GM21423 (cell line): ENCODE measurements at regions not wholly inside any gene's neighbourhood (a gene's known extent, or its start where the extent isn't known, plus 50 kb on each side); places are given as distances from the start of the nearest gene placed in this dataset.

ENCODE experiments used
- ATAC-seq: cut with Tn5 transposase; IDR thresholded peaks from one replicate; pipeline ENCODE4 v1.9.1; 2021; ENCODE audit warnings: mild to moderate bottlenecking, moderate library complexity; ENCODE audit not compliant: unreplicated experiment

DNA sequence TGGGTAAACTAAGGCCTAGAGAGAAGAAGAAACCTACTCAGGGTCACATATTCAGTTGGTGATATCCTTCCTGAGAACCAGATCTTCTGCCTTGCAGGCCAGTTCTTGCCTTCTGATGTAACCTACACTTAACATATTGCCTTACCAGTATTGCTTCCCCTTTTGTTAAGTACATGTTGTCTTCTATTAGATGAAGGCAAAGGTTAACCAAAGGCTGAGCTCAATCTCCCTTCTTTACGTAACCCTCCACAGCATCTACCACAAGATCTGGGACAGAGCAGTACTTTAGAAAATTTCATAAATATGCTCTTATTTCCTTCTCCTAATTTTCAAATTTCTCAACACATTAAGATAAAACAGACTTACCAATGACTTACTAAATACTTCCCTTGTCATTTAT, 474.4 kb downstream of the SH2D1A start:
- no peak for ATAC-seq

DNA sequence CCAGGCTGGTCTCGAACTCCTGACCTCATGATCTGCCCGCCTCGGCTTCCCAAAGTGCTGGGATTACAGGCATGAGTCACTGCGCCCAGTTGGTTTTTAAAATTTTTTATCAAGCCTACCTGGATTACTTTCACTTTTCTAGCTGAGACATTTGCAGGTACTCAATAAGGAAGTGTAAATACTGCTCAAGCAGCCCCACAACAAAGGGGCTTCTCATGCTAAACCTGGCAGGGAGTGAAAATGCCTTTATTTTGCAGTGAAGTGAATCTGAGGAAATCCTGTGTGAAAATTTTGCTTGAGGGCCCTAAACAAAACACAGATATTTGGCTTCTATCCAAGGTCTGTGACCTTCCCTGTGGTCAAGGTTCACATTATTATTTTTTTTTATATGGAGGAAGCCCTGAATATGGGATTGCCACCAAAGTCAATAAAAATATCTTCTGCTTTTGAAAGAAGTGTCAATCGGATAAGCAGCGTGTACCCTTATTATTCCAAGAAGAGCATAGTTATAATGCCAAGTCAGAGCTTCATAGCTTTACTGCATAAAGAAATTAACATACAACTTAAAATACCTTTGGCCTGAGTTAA, 481.0 kb downstream of the SH2D1A start:
- ATAC-seq: no peak

DNA sequence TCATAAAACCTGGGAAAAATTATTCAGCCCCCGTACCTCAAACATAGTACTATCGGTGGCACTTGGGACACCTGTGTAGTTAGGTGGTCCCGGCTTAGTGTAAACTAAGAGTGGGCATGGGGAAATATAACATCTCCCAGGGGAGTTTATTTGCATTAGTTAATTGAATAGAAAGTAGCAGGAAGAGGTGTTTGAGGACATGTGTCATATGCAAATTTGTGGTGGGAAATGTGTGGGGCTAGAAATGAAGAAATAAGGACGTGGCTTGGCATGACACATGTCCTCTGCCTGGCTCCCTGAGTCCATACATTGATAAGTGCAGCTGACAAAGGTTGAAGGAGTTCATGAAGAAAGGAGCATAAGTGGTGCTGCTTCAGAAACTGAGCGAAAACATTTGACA, 483.6 kb downstream of the SH2D1A start:
- ATAC-seq: no peak

DNA sequence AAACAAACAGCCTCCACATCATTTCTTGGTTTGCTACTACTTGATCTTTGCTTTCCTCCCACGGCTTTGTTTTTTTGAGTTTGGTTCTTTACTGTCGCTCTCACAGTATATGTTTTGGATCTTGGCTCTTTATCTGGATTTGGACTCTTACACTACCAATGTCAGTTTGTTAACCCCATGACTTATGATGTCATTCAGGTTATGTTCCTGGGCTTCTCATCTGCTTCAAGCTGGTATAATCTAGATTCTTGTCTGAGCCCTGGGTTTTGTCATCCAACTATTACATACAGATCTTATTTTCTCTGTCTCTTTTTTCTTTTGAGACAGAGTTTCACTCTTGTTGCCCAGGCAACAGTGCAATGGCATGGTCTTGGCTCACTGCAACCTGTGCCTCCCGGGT, 482.9 kb upstream of the TEX13C start:
- no peak for ATAC-seq

DNA sequence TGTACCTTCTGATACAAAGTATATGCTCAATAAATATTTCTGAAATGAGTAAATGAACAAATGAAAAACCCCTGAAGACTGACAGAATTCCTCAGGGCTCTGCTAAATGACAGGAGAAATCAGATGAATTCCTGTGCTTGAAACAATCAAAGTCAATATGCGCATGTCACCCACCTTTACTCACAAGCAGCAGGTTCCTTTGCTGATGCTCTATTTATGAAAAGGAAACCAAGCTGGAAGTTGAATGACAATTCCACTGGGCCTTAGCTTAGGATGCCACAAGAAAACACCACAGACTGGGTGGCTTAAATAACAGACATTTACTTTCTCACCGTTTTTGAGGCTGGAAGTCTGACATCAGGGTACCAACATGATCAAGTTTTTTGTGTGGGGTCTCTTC, 477.5 kb upstream of the TEX13C start:
- no peak for ATAC-seq

DNA sequence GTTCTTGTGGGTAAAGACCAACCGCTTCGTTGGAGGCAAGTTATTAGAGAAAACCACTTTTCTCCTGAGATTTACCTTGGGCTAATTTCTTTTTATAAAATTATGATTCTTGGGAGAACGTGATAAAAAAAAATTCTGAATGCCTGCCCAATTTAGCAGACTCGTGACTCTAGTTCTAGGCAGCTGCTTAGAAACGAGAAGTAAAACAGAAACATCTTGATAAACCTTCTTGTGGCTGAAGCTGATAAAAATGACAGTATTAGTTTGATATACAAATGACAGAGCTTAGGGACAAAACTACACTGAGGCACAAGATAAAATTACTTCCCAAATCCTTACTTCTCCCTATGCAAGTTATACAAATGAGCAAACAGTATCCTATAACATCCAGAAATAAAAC, 458.9 kb upstream of the TEX13C start:
- ATAC-seq: no peak

DNA sequence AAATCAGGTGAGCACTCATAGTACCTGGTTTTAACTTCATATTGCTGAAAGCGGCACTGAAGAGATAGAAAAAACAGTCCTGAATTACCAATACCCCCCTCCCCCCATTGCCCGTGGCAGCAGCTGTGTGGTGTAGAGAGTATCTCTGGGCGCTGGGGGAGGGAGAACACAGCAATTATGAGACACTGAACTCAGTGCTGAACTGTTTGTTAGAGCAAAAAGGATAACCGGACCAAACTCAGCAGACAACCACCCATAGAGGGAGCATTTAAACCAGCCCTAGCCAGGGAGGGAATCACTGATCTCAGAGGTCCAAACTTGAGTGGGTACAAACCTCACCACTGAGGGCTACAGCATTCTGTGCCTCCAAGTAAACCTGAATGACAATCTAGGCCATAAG, 457.4 kb upstream of the TEX13C start:
- no peak for ATAC-seq

DNA sequence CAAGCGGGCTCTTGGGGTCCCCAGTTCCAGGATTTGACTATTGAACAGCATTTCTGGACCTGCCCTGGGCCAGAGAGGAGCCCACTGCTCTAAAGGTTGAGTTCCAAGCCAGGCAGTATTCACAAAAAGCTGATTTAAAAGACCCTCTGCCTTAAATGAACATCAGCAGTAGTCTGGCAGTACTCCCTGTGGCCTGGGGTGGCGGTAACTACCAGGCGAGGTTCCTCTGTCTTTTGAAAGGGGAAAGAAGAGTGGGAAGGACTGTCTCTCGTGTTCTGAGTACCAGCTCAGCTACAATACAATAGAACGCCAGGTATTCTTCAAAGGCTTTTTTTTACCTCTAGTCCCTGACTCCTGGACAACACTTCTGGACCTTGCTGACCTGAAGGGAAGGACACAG, 456.4 kb upstream of the TEX13C start:
- ATAC-seq: no peak

DNA sequence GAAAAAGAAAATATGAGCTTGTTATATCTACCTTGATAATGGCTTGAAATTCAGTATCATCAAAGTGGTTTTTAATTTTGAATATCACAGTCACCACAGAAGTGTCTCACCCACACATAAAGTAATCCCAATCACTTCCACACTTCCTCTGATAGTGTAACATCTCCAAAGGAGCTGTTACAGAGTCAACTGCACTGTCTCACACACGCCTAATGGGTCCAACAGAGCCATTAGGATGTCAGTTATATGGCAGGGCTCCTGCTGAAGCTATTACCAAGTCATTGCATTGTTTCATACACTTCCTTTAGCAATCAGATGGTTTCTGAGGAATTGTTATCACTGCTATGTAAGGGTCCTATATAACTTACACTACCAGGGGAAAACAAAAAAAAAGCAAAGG, 432.1 kb upstream of the TEX13C start:
- ATAC-seq: no peak

DNA sequence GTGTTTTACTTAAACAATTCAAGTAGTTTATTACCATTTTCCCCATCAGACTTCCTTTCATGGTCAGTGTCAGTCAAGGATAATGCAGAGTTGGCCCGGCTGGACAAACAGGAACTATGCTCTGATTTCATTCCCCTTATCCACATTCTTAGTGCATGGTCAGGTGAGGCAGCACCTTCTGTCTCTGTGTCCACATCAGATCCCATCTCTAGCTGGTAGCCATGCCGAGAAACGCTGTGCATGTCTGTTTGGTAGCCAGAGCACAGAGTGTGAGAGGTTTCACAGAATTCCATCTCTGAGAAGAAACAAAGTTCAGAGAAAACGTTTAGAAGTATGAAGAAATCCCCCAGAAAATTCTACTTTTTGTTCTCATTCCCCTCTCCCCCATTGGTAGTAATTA, 423.7 kb upstream of the TEX13C start:
- ATAC-seq: no peak

DNA sequence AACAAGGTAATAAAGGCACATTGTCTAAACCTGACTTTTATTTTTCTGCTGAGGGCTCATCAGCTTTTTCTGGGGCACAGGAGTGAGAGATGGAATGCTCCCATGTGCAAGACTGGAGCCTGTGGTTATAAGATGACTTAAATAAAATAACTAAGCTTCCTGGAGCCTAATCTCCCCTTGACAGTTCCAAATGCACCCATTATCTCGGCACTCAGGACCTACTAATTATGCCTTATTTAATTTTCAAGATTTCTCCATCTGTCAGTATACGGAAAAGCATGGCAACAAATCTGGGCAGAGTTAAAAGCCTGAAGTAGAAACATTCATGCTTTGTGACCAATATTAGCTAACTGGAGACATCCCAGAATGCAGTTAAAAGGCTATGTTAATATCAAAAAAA, 416.7 kb upstream of the TEX13C start:
- ATAC-seq: no peak

DNA sequence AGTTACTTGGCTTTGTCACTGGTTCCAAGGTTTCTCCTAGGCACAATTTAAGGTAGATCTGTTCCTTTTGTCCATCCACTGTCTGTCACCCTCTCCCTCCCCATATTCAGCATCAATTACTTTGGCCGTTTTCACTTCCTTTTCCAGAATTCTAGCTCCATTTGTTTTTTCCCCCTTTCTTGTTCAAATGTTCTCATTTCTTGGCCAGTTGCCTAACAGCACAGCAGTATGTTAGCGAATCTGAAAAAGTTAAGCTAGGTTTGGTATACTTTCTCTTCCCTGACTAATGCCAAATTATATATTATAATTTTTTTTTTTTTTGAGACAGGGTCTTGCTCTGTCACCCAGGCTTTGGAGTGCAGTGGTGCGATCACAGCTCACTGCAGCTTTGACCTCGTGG, 409.1 kb upstream of the TEX13C start:
- no peak for ATAC-seq

DNA sequence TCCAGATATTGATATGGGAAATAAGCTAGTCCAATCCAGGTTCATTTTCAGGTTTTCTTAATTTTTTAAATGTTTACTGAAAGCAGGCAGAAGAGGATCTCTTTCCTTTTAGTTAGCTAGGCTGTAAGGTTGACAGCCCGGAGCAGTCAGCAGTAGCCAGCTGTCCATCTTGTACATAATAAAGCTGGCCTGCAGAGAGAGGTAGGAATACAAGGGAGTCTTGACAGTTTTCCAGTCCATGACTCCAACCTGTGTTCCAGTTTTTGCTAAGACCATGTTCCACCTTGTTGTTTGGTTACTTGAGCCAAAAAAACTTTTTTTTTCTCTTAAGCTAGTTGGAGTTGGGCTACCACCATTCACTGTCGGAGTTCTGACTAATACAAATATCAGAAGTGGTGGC, 402.7 kb upstream of the TEX13C start:
- no peak for ATAC-seq

DNA sequence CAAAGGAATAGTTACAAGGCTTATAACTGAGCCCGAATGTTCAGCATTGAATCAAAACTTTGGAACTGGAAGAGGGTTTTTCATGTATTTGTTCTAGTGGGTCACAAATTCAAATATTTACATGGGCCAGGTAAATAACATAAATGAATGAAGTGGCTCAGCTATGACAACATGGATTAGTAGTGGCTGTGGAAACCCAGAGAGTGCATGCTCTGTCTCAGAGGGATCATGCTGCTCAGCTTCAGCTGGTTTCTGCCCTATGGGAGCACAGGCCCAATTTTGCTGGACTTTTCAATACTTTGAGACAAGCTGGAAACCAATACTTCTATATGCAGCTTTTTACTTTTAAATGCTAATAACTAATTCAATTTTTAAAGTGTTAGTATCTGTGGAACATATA, 394.0 kb upstream of the TEX13C start:
- no peak for ATAC-seq

DNA sequence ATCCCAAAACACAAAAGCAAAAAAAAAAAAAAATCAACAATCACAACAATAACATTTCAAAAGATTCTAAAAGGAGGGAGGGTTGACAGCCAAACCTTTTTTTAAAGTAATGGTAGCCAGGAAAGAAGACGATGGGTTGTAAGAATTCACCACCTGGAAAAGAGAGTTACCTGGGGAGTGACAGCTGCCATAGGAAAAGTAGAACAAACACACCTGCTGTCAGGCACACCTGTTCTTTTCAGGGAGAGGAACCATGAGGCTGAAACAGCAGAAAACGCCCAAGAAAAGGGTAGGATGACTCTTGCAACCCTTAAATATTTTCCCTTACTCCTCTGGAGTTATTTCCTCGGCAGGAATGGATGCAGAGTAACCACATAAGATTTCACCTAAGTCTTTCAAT, 388.4 kb upstream of the TEX13C start:
- ATAC-seq: no peak

DNA sequence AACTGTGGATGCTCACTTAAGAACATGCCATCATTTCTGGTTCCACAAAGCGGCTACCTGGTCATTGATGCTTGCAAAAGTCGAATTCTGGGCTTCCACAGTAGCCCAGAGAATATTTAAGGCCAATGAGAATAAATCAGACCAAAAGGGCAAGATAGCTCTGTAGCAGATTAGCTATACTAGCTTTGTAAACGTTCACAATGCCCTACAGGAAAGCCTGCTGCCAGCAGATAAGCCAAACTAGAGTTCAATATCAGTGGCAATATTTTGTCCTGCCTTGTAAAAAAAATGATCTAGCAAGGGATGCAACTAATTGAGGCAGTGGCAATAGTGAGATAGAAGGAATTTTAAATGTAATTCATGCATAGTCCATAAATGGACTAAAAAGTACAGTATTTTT, 387.7 kb upstream of the TEX13C start:
- no peak for ATAC-seq

DNA sequence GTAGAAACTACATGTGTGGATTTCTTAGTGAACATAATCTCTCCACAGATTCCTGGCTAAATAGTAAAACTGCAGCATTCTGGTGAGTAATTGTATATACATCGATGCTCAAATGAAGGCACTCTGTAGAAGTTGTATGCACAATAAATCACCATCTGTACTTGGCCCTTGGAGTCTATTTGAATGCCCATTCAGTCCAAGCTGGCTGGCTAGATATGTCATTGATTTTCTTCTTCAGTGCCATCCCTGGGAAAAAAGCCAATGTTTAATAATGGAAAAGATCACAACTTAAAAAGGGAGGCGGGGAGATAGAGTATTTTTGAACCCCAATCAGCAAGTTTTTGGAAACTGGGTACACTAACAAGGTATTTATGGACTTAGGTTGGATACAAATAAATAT, 381.0 kb upstream of the TEX13C start:
- no peak for ATAC-seq

DNA sequence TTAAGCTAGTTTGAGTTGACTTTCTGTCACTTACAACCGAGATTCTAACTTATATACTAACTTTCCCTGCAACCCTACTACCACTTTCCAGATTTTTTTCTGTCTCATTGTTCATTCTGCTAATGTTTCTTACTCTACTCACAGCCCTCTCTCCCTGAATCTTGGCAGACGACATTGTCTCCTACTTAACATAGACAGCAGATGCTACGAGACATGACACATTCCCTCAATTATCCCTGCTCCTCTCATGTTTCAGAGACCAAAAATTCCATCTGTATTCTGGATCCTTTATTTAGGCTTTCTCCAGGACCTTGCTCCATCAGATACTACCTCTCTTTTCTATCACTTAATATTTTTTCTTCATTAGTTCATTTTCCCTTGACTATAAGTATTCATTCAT, 379.1 kb upstream of the TEX13C start:
- no peak for ATAC-seq

DNA sequence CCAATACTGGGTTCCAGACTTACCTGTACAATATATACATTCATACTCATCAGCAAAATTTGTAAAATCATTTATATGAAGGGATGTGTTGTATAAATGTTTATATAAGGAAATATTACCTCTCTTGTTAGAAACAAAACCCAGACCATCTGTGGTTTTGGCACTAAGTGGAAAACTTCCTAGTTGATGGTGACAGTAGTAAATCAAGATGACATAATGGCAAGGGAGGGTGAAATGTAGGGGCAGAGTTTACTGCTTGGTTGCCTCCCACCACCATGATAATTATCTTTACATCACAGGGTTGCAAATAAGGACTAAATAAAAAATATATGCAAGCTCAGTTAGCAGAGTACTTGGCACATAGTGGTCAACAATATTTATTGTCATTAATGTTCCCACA, 365.3 kb upstream of the TEX13C start:
- no peak for ATAC-seq

DNA sequence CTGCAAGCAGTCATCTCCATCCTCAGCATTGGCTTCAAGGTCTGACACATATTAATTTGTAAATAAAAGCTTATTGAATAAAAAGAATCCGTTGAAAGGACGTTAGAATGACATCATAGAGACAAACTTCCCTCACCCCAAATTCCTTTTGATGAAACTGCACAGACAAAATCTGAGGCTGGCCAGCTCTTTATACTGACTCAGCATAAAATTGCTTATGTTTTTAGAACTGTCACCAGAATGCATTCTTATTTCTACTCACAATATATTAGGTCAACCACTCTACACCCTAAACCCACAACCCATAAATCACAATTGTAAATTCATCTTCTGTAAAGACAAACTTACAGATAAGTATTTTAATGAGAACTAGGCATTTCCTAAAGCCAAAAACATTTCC, 359.2 kb upstream of the TEX13C start:
- ATAC-seq: no peak

DNA sequence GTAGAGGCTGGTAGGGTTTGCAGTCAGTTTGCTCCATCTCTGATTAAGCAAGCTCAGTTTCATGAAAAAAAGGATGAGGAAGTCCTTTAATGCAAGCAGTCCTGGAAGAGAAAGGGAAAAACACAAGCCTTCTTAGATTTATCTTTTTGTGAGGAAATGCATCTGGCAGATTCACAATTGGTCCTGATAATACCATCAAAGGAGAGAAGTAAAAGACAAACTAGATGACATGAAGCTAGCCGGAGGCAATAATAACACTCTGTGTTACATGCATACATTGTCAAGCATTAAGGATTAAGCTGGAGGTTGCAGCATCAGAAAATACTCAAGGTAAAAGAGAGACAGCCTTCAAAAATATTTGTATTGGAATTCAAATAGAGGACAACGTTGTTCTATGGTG, 356.0 kb upstream of the TEX13C start, which contains the start of gene TENM1:
Gene TENM1, minus strand, starts transcription at position 101 of the 400 bp plus-strand sequence.
- ATAC-seq: no peak

DNA sequence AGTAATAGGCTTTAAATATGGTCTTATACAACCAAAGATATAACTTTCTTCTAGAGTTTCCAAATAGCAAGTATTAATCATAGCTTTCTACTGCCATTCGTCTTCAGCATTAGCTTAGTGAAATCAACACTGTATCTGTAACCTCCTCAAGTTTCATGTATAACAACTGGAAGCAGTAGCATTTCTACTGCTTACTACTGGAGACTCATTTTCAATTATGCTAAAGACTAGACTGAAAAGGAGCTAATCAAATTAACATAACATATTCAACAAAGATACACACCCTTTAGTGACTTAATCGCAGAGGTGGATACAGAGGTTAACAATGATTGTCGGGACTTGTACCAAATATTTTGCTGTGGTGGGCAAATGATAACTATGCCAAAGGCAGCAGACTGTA, 344.2 kb upstream of the TEX13C start:
- ATAC-seq: no peak

DNA sequence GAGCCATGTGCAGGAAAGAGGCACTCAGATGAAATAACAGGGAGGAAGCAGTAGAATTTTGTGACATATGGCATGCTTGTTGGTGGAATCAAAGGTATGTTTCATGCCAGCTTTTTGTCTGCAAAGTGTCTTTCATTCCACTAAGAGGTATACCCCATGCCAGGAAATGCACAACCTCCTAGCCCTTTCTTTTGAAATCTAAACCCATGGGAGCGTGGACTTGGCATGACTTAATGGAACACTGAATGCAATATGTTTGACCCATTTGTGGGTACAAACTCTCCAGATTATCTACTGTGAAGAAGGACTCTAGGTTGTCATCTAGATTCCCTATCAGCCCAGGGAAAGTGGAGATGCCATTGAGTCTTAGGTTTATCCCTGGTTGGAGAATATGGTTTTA, 338.3 kb upstream of the TEX13C start:
- no peak for ATAC-seq
